HCT116 (cell line): ENCODE measurements at regions not wholly inside any gene's neighbourhood (a gene's known extent, or its start where the extent isn't known, plus 50 kb on each side); places are given as distances from the start of the nearest gene placed in this dataset.
"Not testable (repeated sequence)": the region's sequence is repeated elsewhere in the genome, so short reads cannot be mapped to it uniquely, and the experiment has no call there.

Experiments used
- ATF3 ChIP-seq: IDR thresholded peaks from 2 replicates; pipeline ENCODE4 v1.6.1; 2012
- CEBPB ChIP-seq: IDR thresholded peaks from 2 replicates; pipeline ENCODE4 v1.6.1; 2012; ENCODE audit warnings: low read depth
- CTCF ChIP-seq, 3 experiments: fragments of 200-600 bp in 1 of 3; sonication (generic) in 1 of 3; IDR thresholded peaks in 2 of 3; conservative IDR thresholded peaks in 1 of 3; 2 replicates each; pipeline ENCODE4 v1.5.1; 2012 to 2017; ENCODE audit warnings: low read depth in 2 of 3, low read length in 2 of 3, antibody characterized with exemption in 1 of 3, borderline replicate concordance in 1 of 3, control low read depth in 1 of 3, mild to moderate bottlenecking in 1 of 3, mixed read lengths in 1 of 3, mixed run types in 1 of 3, moderate library complexity in 1 of 3; ENCODE audit not compliant: insufficient read depth in 1 of 3
- EZH2phosphoT487 ChIP-seq: fragments of 200-600 bp; IDR thresholded peaks from 2 replicates; pipeline ENCODE4 v1.6.1; 2018; ENCODE audit warnings: antibody characterized with exemption, borderline replicate concordance
- JUND ChIP-seq: IDR thresholded peaks from 2 replicates; pipeline ENCODE4 v1.6.1; 2012

- not testable (repeated sequence) for TF ChIP-seq CTCF (IDR thresholded peaks at IDR 0.05 in 2 of 3, conservative IDR thresholded peaks at IDR 0.05 in 1 of 3; ENCODE audit: borderline replicate concordance in 1 of 3, insufficient read depth in 1 of 3, low read depth in 2 of 3, low read length in 2 of 3); JUND; CEBPB; ATF3; EZH2phosphoT487
These were observed 109.5 kb downstream of the FOXD4L6 start for GRCh38 chr9:41018948-41019347.
